ENCODE measurements at regions not wholly inside any gene's neighbourhood (a gene's known extent, or its start where the extent isn't known, plus 50 kb on each side); places are given as distances from the start of the nearest gene placed in this dataset.
"Not testable (repeated sequence)": the region's sequence is repeated elsewhere in the genome, so short reads cannot be mapped to it uniquely, and the experiment has no call there.

- not testable (repeated sequence) for TF ChIP-seq CTCF (IDR thresholded peaks at IDR 0.05; ENCODE audit: low read depth, low read length, missing input control); ATF3 (IDR thresholded peaks at IDR 0.05); REST (IDR thresholded peaks at IDR 0.05); MAX (IDR thresholded peaks at IDR 0.05); YY1 (IDR thresholded peaks at IDR 0.05); RAD21 (IDR thresholded peaks at IDR 0.05); HNF4G (IDR thresholded peaks at IDR 0.05); TAF1 (conservative IDR thresholded peaks at IDR 0.05); EGR1 (IDR thresholded peaks at IDR 0.05; ENCODE audit: low read depth in 2 of 2)
These were observed 61.8 kb upstream of the TNK2 start for GRCh38 chr3:195969838-195970776.

Data from liver (tissue), 3 donors.